ENCODE measurements at regions not wholly inside any gene's neighbourhood (a gene's known extent, or its start where the extent isn't known, plus 50 kb on each side); places are given as distances from the start of the nearest gene placed in this dataset.

DNA sequence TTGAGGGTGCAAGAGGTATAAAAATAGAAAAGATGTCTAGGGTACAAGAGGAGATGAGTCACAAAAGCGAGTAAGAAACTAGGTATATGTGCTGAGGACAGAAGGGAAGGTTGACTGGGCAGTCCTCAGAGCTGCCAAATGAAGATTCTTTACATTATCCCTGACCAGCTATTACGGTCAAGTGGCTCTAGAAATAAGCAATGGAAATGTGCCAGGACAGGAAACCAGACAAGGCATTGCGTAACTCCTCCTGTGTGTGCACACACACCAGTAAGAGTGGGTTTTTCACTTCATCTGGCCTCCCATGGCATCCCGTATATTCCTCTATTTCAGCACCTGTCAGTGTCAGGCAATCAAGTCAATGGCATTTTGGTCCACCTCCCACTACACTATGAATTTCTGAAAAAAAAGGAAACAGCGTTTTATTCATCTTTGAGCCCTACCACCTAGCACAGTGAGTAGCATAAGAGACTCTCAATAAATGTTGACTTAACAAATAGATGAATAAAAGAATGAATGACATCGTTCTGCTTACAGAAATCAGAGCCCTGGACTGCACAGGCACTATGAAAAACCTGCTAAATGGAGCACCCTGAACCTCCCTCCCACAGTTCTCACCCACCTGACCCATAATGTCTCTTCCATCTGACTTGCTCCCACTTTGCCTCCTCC is 62.6 kb upstream of the KLF3 start:
- Mint-ChIP-seq H3K36me3 (no peaks in the 10 kb centered on the region), H3K4me1 (peaks cover 27% of the 10 kb centered on the region), H3K27ac (no peak overlapping the region), H3K4me3 (no peak overlapping the region), H3K27me3 (ENCODE audit: low read depth) (no peaks in the 10 kb centered on the region; the same call in 1 of the 2 replicates), H3K9me3 (peaks cover 4% of the 10 kb centered on the region; the same call in 1 of the 2 replicates)
- TF ChIP-seq, protein P1, sequence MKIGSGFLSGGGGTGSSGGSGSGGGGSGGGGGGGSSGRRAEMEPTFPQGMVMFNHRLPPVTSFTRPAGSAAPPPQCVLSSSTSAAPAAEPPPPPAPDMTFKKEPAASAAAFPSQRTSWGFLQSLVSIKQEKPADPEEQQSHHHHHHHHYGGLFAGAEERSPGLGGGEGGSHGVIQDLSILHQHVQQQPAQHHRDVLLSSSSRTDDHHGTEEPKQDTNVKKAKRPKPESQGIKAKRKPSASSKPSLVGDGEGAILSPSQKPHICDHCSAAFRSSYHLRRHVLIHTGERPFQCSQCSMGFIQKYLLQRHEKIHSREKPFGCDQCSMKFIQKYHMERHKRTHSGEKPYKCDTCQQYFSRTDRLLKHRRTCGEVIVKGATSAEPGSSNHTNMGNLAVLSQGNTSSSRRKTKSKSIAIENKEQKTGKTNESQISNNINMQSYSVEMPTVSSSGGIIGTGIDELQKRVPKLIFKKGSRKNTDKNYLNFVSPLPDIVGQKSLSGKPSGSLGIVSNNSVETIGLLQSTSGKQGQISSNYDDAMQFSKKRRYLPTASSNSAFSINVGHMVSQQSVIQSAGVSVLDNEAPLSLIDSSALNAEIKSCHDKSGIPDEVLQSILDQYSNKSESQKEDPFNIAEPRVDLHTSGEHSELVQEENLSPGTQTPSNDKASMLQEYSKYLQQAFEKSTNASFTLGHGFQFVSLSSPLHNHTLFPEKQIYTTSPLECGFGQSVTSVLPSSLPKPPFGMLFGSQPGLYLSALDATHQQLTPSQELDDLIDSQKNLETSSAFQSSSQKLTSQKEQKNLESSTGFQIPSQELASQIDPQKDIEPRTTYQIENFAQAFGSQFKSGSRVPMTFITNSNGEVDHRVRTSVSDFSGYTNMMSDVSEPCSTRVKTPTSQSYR (CRISPR knock-in tag; IDR thresholded peaks at IDR 0.05) = no peak
- TF ChIP-seq FOXK1 (CRISPR knock-in tag; IDR thresholded peaks at IDR 0.05) (no peak), KAT7 (CRISPR knock-in tag; IDR thresholded peaks at IDR 0.05; ENCODE audit: borderline replicate concordance) (no peak), ZNF121 (CRISPR knock-in tag; IDR thresholded peaks at IDR 0.05) (no peak), FOXP4 (CRISPR knock-in tag; IDR thresholded peaks at IDR 0.05) (no peak), FOXJ3 (CRISPR knock-in tag; IDR thresholded peaks at IDR 0.05; ENCODE audit: borderline replicate concordance) (no peak), SMAD3 (CRISPR knock-in tag; IDR thresholded peaks at IDR 0.05; ENCODE audit: borderline replicate concordance) (no peak), NR2C2 (CRISPR knock-in tag; IDR thresholded peaks at IDR 0.05) (no peak)
- TF ChIP-seq, protein P2, sequence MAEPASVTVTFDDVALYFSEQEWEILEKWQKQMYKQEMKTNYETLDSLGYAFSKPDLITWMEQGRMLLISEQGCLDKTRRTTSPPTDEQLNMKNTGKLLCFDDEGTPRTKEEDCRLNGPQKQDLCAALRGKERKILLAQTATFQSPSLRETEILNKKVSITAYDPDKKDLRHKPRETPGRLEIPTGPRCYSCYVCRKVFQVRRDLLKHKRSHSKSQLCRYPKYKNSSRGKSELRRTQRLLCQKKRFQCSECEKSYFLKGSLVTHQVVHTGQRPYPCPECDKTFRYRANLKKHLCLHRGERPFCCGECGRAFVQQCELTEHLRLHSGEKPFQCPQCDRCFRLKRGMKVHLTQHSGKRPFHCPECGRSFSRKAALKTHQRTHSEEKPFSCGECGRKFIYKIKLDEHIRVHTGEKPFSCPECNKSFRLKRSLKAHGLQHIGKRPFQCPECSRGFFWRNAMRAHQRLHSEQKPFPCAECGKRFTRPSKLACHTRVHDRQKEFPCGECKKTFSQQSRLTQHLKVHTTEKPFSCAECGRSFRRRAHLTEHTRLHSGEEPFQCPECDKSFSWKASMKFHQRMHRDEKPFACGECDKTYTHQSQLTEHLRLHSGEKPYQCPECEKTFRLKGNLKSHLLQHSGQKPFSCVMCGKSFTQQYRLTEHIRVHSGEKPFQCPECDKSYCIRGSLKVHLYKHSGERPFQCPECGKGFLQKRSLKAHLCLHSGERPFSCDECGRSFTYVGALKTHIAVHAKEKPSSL (CRISPR knock-in tag; conservative IDR thresholded peaks at IDR 0.05) = no peak
- TF ChIP-seq, protein P3, sequence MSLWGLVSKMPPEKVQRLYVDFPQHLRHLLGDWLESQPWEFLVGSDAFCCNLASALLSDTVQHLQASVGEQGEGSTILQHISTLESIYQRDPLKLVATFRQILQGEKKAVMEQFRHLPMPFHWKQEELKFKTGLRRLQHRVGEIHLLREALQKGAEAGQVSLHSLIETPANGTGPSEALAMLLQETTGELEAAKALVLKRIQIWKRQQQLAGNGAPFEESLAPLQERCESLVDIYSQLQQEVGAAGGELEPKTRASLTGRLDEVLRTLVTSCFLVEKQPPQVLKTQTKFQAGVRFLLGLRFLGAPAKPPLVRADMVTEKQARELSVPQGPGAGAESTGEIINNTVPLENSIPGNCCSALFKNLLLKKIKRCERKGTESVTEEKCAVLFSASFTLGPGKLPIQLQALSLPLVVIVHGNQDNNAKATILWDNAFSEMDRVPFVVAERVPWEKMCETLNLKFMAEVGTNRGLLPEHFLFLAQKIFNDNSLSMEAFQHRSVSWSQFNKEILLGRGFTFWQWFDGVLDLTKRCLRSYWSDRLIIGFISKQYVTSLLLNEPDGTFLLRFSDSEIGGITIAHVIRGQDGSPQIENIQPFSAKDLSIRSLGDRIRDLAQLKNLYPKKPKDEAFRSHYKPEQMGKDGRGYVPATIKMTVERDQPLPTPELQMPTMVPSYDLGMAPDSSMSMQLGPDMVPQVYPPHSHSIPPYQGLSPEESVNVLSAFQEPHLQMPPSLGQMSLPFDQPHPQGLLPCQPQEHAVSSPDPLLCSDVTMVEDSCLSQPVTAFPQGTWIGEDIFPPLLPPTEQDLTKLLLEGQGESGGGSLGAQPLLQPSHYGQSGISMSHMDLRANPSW (CRISPR knock-in tag; conservative IDR thresholded peaks at IDR 0.05; ENCODE audit: low read depth) = no peak
- DNase-seq (ENCODE audit: low spot score) (no peak), ATAC-seq (no peak)
- CTCF ChIA-PET = interaction anchor here (1.9 kb wide), 1 partner anchor 282 kb away, joined by 4 read pairs; no protein-coding TSS in a partner anchor
- POLR2A ChIA-PET = no interaction called here

DNA sequence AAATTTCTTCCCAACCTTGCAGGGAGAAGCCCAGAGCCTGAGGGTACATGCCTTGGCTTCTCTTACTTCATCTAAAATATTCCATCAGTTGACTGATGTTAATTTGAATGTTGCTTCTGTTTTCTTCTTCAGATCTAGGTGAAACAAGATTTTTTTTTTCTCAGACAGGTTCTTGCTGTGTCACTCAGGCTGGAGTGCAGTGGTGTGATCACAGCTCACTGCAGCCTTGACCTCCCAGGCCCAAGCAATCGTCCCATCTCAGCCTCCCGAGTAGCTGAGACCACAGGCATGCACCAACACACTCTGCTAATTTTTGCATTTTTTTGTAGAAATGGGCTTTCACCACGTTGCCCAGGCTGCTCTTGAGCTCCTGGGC is 62.1 kb upstream of the KLF3 start:
- ATAC-seq = no peak
- Mint-ChIP-seq H3K27me3 (ENCODE audit: low read depth) (no peaks in the 10 kb centered on the region; the same call in 1 of the 2 replicates), H3K9me3 (peaks cover 4% of the 10 kb centered on the region; the same call in 1 of the 2 replicates), H3K4me1 (peaks cover 32% of the 10 kb centered on the region), H3K4me3 (no peak overlapping the region), H3K36me3 (no peaks in the 10 kb centered on the region), H3K27ac (no peak overlapping the region)
- CTCF ChIA-PET = interaction anchor here (1.9 kb wide), 1 partner anchor 282 kb away, joined by 4 read pairs; no protein-coding TSS in a partner anchor
- POLR2A ChIA-PET = no interaction called here
- DNase-seq (ENCODE audit: low spot score) = no peak
- TF ChIP-seq NFATC4 (CRISPR knock-in tag; IDR thresholded peaks at IDR 0.05) = no peak
- TF ChIP-seq, protein P4, sequence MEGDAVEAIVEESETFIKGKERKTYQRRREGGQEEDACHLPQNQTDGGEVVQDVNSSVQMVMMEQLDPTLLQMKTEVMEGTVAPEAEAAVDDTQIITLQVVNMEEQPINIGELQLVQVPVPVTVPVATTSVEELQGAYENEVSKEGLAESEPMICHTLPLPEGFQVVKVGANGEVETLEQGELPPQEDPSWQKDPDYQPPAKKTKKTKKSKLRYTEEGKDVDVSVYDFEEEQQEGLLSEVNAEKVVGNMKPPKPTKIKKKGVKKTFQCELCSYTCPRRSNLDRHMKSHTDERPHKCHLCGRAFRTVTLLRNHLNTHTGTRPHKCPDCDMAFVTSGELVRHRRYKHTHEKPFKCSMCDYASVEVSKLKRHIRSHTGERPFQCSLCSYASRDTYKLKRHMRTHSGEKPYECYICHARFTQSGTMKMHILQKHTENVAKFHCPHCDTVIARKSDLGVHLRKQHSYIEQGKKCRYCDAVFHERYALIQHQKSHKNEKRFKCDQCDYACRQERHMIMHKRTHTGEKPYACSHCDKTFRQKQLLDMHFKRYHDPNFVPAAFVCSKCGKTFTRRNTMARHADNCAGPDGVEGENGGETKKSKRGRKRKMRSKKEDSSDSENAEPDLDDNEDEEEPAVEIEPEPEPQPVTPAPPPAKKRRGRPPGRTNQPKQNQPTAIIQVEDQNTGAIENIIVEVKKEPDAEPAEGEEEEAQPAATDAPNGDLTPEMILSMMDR (IDR thresholded peaks at IDR 0.05) = no peak
- TF ChIP-seq JUN (CRISPR knock-in tag; IDR thresholded peaks at IDR 0.05) = no peak
- no peak for TF ChIP-seq ESRRA (CRISPR knock-in tag; IDR thresholded peaks at IDR 0.05; ENCODE audit: borderline replicate concordance)
- TF ChIP-seq ZNF138 (CRISPR knock-in tag; conservative IDR thresholded peaks at IDR 0.05) = no peak
- no peak for TF ChIP-seq HMGA2 (CRISPR knock-in tag; IDR thresholded peaks at IDR 0.05)
- TF ChIP-seq, protein P5, sequence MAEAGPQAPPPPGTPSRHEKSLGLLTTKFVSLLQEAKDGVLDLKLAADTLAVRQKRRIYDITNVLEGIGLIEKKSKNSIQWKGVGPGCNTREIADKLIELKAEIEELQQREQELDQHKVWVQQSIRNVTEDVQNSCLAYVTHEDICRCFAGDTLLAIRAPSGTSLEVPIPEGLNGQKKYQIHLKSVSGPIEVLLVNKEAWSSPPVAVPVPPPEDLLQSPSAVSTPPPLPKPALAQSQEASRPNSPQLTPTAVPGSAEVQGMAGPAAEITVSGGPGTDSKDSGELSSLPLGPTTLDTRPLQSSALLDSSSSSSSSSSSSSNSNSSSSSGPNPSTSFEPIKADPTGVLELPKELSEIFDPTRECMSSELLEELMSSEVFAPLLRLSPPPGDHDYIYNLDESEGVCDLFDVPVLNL (CRISPR knock-in tag; IDR thresholded peaks at IDR 0.05; ENCODE audit: borderline replicate concordance, low read depth) = no peak
- TF ChIP-seq ZNF671 (CRISPR knock-in tag; IDR thresholded peaks at IDR 0.05) = no peak
- TF ChIP-seq, protein P2 (CRISPR knock-in tag; conservative IDR thresholded peaks at IDR 0.05) = no peak
